GM12865 (cell line): ENCODE measurements at regions not wholly inside any gene's neighbourhood (a gene's known extent, or its start where the extent isn't known, plus 50 kb on each side); places are given as distances from the start of the nearest gene placed in this dataset.

Experiments used
- DNase-seq: peaks from one replicate; pipeline ENCODE4 v3.0.0; 2010; ENCODE audit warnings: low read depth
- H3K4me3 ChIP-seq: 2 replicates; pipeline ENCODE4 v1.5.1; 2011; ENCODE audit warnings: mild to moderate bottlenecking, low read depth, low read length, control low read depth
- TF ChIP-seq, protein P1 (sequence below): IDR thresholded peaks from 2 replicates; pipeline ENCODE4 v1.5.1; 2011; ENCODE audit warnings: low read length, control low read depth, low read depth, inconsistent platforms; ENCODE audit not compliant: insufficient read depth; ENCODE audit errors: missing control alignments

DNA sequence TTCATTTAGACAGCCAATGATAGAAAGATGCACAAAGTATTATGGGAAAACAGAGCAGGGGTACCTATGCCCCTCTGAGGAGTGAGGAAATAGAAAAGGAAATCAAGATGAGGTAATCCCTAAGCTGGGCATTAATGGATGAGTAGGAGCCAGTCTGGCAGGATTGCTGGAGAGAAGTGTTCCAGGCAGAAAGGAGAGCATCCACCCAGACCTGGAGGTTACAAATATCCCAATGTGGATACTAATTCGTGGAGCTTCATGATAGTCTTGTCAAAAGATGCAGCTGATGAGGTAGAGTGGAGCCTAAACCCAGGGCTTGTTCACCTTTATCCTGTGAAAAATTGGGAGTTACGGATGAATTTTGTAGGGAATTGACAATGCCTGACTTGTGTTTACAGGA is 328.0 kb downstream of the ZNF608 start:
- no peak overlapping the region for H3K4me3 ChIP-seq
- TF ChIP-seq, protein P1, sequence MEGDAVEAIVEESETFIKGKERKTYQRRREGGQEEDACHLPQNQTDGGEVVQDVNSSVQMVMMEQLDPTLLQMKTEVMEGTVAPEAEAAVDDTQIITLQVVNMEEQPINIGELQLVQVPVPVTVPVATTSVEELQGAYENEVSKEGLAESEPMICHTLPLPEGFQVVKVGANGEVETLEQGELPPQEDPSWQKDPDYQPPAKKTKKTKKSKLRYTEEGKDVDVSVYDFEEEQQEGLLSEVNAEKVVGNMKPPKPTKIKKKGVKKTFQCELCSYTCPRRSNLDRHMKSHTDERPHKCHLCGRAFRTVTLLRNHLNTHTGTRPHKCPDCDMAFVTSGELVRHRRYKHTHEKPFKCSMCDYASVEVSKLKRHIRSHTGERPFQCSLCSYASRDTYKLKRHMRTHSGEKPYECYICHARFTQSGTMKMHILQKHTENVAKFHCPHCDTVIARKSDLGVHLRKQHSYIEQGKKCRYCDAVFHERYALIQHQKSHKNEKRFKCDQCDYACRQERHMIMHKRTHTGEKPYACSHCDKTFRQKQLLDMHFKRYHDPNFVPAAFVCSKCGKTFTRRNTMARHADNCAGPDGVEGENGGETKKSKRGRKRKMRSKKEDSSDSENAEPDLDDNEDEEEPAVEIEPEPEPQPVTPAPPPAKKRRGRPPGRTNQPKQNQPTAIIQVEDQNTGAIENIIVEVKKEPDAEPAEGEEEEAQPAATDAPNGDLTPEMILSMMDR: no peak
- DNase-seq: no peak

DNA sequence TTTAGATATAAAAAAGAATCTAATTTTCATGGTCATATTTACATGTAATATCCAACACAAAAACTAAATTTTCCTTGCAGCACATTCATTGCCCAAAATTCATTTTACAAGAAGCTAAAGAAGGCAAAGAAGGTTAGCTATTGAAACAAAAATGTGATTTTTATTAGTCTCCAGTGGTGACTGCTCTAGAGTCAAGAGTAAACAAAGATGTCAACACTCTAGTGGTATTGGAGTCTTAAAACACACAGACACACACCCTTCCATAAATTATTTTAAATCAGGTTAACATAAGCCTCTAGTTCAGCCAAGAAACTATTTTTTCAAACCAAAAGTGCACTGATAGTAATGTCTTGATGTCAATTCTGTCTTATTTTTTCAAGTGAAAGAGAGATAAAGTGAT is 329.2 kb downstream of the ZNF608 start:
- DNase-seq: no peak
- TF ChIP-seq, protein P1: no peak
- H3K4me3 ChIP-seq: no peak overlapping the region

DNA sequence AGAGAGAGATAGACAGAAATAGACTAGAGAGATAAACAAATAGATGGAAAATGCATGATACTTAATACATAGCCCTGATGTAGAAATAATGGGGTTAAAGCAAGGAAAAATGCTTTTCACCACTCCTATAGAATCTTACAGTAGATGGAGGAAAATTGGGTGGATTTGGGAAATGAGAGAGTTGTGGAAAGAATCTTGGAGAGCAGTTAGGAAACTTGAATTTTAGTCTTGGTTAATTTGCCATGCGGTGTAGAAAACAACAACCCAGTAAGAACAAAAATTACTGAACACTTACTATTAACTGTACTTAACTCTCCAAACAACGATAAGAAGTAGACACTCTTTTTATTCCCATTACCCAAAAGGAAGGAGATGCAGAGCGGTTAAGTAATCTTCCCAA is 329.8 kb downstream of the ZNF608 start:
- no peak overlapping the region for H3K4me3 ChIP-seq
- TF ChIP-seq, protein P1: no peak
- DNase-seq: no peak

DNA sequence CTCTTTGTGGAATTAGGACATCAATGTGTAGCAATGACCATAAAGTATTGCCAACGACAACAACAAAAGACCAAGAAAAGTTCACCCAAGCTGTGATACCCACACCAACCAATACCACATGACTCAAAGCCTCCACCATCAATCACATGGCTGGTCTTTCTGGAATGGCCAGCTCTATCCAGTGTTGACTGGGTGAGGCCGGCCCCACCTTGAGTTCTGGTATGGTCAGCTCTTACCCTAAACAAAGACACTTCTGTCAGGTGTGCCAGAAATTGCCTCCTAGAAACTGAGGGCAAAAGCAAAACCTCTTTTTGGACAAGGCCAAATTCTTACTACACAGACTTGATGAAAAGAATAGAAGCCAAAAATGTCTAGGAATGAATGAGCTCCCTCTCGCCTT is 331.5 kb downstream of the ZNF608 start:
- no peak for DNase-seq
- H3K4me3 ChIP-seq: no peak overlapping the region
- TF ChIP-seq, protein P1: no peak

DNA sequence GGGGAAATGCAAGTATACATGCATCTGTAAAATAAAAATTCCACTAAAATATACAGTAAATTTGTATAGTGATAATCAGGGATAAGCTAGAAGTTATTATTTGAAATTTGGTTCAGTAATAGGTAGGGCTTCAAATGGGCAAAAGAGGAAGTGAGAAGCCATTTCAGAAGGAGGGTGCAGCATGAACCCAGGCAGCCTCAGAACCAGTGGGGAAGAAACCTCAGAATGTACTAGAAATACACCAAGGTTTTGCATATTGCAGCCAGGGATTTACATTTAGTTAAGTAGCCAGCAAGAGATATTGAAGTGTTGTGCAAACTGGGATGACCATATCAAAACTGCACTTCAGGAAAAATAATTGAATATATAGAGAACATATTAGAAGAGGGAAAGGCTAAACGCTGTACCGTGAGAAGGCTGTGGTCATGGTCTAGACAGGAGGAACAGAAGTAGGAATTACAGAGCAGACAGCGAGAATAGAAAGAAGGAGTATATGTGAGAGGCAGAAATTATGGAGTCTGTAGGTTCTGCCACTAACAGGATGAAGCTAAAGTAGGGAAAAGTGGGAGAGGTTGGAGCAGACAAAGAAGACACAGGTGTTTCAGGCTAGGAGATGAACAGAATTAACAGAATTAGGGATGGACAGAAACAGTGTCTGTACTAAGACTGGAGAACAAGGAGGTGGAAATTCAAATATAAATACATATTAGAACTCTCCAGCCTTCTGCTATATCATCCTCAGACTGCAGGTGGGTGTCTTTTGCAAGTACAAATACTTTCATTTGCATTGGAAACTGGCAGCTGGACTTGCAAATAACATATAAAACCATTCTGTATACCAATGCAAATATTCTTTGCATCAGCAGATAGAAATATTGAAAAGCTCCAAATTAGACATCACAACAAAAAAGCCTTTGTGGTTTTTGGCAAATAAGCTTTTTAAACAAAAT is 335.6 kb downstream of the ZNF608 start:
- DNase-seq: peak; percentile 66
- H3K4me3 ChIP-seq: no peak overlapping the region
- TF ChIP-seq, protein P1: no peak

DNA sequence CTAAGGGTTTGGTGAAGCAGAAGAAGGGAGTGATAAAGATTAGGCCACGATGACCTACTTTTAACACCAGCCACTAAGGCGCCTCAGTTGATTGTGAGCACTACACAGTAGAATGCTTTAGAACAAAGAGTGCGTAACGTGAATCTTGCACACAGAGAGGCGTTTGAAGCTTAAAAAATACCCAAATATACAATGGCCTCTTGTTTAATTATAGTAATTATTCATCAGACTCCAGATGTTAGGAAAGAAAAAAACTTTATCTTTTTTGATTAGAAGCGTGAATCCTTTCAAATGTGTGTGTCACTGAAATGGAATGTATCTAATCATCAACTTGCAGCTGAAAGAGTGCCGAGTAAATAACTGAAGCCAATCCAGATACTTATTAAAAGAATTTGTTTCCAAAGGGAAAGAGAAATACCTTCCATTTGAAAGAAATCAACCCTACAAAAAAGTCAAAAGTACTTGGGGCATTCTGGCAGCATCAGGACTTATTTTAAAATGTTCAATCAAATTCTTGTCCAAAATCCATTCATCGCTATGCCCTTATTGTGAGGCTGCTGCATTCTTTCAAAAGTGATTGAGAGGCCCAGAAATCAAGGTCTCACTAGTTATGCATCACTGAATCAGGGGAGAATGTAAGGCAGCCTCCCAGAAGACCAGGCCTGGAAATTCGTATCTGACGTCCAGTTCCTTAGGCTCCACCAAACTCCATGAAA is 337.5 kb downstream of the ZNF608 start:
- no peak overlapping the region for H3K4me3 ChIP-seq
- TF ChIP-seq, protein P1: no peak
- no peak for DNase-seq
